OCI-LY3 (cell line): ENCODE measurements at regions not wholly inside any gene's neighbourhood (a gene's known extent, or its start where the extent isn't known, plus 50 kb on each side); places are given as distances from the start of the nearest gene placed in this dataset.

ENCODE experiments used
- H2AFZ ChIP-seq: fragments of 200-600, 300-600 bp; shearing (Covaris generic); 2 replicates; pipeline ENCODE4 v1.6.0; 2014; ENCODE audit warnings: antibody characterized with exemption, low read depth, low read length
- H3K27ac ChIP-seq: fragments of 200-600, 300-600 bp; sonication (generic); 2 replicates; pipeline ENCODE4 v1.5.1; 2014; ENCODE audit warnings: mild to moderate bottlenecking, low read length, moderate library complexity, mixed read lengths
- H3K27me3 ChIP-seq: fragments of 200-600, 300-600 bp; sonication (generic); 2 replicates; pipeline ENCODE4 v1.6.1; 2014; ENCODE audit warnings: low read depth, low read length, mixed read lengths
- H3K36me3 ChIP-seq: fragments of 200-600, 300-600 bp; sonication (generic); replicated peaks from 2 replicates; pipeline ENCODE3; 2014; ENCODE audit warnings: low read depth, low read length, mixed read lengths
- H3K4me1 ChIP-seq: fragments of 300-600, 200-600 bp; sonication (generic); 2 replicates; pipeline ENCODE4 v1.6.1; 2014; ENCODE audit warnings: low read length, mixed read lengths
- H3K4me2 ChIP-seq: fragments of 200-600, 300-600 bp; sonication (generic); 2 replicates; pipeline ENCODE4 v1.6.1; 2014; ENCODE audit warnings: low read length, mixed read lengths
- H3K4me3 ChIP-seq: fragments of 300-600, 200-600 bp; sonication (generic); 2 replicates; pipeline ENCODE4 v1.5.1; 2014; ENCODE audit warnings: antibody characterized with exemption, mild to moderate bottlenecking, low read length, moderate library complexity
- H3K79me2 ChIP-seq: fragments of 300-600, 200-600 bp; shearing (Covaris generic); 2 replicates; pipeline ENCODE4 v1.6.1; 2014; ENCODE audit warnings: mild to moderate bottlenecking, low read length, mixed read lengths
- H3K9ac ChIP-seq: fragments of 300-600, 200-600 bp; shearing (Covaris generic); 2 replicates; pipeline ENCODE4 v1.6.0; 2014; ENCODE audit warnings: mild to moderate bottlenecking, low read length, moderate library complexity
- H3K9me3 ChIP-seq: fragments of 200-600, 300-600 bp; shearing (Covaris generic); 2 replicates; pipeline ENCODE4 v1.6.1; 2014; ENCODE audit warnings: low read length, mixed read lengths; ENCODE audit not compliant: insufficient read depth
- H4K20me1 ChIP-seq: fragments of 200-600, 300-600 bp; sonication (generic); 2 replicates; pipeline ENCODE4 v1.6.1; 2016; ENCODE audit warnings: low read length, mixed read lengths; ENCODE audit not compliant: insufficient read depth
- CTCF ChIP-seq: fragments of 200-600, 300-600 bp; sonication (generic); IDR thresholded peaks from 2 replicates; pipeline ENCODE4 v1.5.1; 2014; ENCODE audit warnings: antibody characterized with exemption, low read length, low read depth
- EZH2phosphoT487 ChIP-seq: fragments of 200-600 bp; shearing (Covaris generic); IDR thresholded peaks from 2 replicates; pipeline ENCODE4 v1.6.1; 2018; ENCODE audit warnings: antibody characterized with exemption, mixed run types, low read depth

GRCh38 chr6:112804638-112805330, 457.7 kb downstream of the RFPL4B start:
- H3K4me3 ChIP-seq, result no peak overlapping the region
- H3K9ac ChIP-seq, result no peak overlapping the region
- H2AFZ ChIP-seq, result no peak overlapping the region
- TF ChIP-seq CTCF, result no peak
- no peak overlapping the region for H3K27ac ChIP-seq
- H3K9me3 ChIP-seq, result no peaks in the 10 kb centered on the region
- no peaks in the 10 kb centered on the region for H3K27me3 ChIP-seq
- H4K20me1 ChIP-seq, result no peaks in the 10 kb centered on the region
- H3K4me2 ChIP-seq, result no peak overlapping the region
- H3K4me1 ChIP-seq, result peaks cover 17% of the 10 kb centered on the region
- H3K36me3 ChIP-seq, result no peaks in the 10 kb centered on the region
- no peaks in the 10 kb centered on the region for H3K79me2 ChIP-seq

GRCh38 chr6:112806163-112806865, 459.2 kb downstream of the RFPL4B start:
- H3K4me2 ChIP-seq, result no peak overlapping the region
- no peak overlapping the region for H3K4me3 ChIP-seq
- H4K20me1 ChIP-seq, result no peaks in the 10 kb centered on the region
- no peaks in the 10 kb centered on the region for H3K9me3 ChIP-seq
- H2AFZ ChIP-seq, result no peak overlapping the region
- H3K9ac ChIP-seq, result no peak overlapping the region
- no peaks in the 10 kb centered on the region for H3K27me3 ChIP-seq
- H3K27ac ChIP-seq, result no peak overlapping the region
- H3K36me3 ChIP-seq, result no peaks in the 10 kb centered on the region
- no peak for TF ChIP-seq EZH2phosphoT487
- peaks cover 2% of the 10 kb centered on the region; the same call in 1 of the 2 replicates for H3K4me1 ChIP-seq
- no peaks in the 10 kb centered on the region for H3K79me2 ChIP-seq

GRCh38 chr6:112821476-112821875, 474.3 kb downstream of the RFPL4B start:
- Histone ChIP-seq H3K4me2 (no peak overlapping the region), H3K27ac (no peak overlapping the region), H4K20me1 (no peaks in the 10 kb centered on the region), H3K27me3 (no peaks in the 10 kb centered on the region), H3K79me2 (no peaks in the 10 kb centered on the region), H3K4me1 (no peaks in the 10 kb centered on the region), H3K9ac (no peak overlapping the region), H2AFZ (no peak overlapping the region), H3K36me3 (no peaks in the 10 kb centered on the region), H3K9me3 (no peaks in the 10 kb centered on the region), H3K4me3 (no peak overlapping the region)
- TF ChIP-seq EZH2phosphoT487 (no peak), CTCF (no peak)

- Histone ChIP-seq H3K9ac (no peak overlapping the region), H3K4me1 (peaks cover 8% of the 10 kb centered on the region), H3K27ac (no peak overlapping the region), H2AFZ (no peak overlapping the region), H4K20me1 (no peaks in the 10 kb centered on the region), H3K4me2 (no peak overlapping the region), H3K9me3 (no peaks in the 10 kb centered on the region), H3K27me3 (no peaks in the 10 kb centered on the region), H3K79me2 (no peaks in the 10 kb centered on the region), H3K36me3 (no peaks in the 10 kb centered on the region), H3K4me3 (no peak overlapping the region)
- TF ChIP-seq CTCF (no peak), EZH2phosphoT487 (no peak)
Measured at GRCh38 chr6:112822769-112823168, 475.6 kb downstream of the RFPL4B start.
